NOMO-1 treated with dmso at 0.1 percent for 144 hours (cell line): ENCODE measurements at regions not wholly inside any gene's neighbourhood (a gene's known extent, or its start where the extent isn't known, plus 50 kb on each side); places are given as distances from the start of the nearest gene placed in this dataset.
"Not testable (repeated sequence)": the region's sequence is repeated elsewhere in the genome, so short reads cannot be mapped to it uniquely, and the experiment has no call there.

Source experiments
- DNase-seq: peaks from one replicate; lab custom pipeline; 2025; ENCODE audit not compliant: unreplicated experiment; lab: John Stamatoyannopoulos, UW

DNA sequence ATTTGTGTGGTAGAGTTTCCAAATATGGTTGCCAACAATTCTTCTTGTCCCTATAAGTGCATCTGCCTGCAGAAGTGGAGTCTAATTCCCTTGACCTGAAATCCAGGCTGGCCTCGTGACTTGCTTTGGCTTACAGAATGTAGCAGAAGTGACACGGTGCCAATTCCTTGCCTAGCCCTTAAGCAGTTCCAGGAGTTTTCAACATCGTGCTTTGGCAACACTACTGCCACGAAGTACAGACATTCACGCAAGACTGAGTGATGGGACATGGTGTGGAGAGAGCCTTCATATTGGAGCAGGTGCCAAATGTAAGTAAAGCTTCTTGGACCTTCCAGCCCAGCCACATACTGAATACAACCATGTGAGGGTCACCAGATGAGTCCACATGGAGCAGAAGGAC, 92.9 kb upstream of the NEK6 start:
- DNase-seq, result no peak

DNA sequence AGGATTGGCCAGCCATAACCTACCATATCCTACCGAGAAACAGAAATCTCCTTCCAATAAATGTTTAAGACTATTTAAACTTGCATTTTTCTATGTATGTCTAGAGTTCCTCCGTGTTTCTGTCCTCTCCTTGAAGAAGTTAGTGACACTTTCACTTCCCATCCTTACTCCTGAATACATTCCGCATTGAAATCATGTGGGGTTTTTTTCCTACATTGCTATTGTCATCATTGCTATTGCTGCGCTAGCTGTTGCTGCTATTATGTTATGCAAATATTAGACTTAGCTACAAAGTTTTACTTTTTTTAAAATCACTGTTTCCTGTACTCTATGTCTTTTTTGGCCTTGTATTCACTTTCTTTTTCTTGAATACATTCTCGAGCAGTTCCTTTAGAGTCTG, 83.3 kb upstream of the NEK6 start:
- DNase-seq, result no peak

DNA sequence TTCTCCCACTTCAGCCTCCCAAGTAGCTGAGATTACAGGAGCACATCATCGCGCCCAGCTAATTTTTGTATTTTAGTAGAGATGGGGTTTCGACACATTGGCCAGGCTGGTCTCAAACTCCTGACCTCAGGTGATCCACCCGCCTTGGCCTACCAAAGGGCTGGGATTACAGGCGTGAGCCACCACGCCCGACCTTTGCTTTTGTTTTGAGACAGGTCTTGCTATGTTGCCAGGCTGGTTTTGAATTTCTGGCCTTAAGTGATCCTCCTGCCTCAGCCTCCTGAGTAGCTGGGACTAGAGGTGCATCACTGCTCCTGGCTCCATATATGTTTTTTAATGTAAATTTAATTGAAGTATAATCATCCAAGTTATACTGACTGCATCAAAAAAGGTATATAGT, 80.2 kb upstream of the NEK6 start:
- not testable (repeated sequence) for DNase-seq

- no peak for DNase-seq
These were observed 78.3 kb upstream of the NEK6 start for GRCh38 chr9:124179196-124180071.

- DNase-seq, result no peak
These were observed 77.2 kb upstream of the NEK6 start for GRCh38 chr9:124180557-124180956.

DNA sequence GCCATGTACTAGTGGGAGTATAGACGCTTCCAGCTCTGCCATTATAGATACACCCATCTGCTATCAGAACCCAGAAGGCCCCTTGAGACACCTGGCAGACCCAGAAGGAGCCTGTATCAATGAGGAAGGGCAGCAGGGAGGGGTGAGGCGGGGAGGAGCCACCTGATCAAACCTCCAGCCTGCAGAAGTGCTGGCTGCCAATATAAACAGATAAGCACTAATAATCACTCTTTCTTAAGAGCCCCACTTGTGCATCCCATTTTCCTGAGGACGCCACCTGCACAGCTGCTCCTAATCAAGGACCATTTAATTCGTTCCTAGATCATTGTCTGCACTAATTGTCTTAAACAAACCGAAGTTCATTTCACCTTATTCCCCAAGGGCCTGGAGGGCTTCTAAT, 75.0 kb upstream of the NEK6 start:
- no peak for DNase-seq

DNA sequence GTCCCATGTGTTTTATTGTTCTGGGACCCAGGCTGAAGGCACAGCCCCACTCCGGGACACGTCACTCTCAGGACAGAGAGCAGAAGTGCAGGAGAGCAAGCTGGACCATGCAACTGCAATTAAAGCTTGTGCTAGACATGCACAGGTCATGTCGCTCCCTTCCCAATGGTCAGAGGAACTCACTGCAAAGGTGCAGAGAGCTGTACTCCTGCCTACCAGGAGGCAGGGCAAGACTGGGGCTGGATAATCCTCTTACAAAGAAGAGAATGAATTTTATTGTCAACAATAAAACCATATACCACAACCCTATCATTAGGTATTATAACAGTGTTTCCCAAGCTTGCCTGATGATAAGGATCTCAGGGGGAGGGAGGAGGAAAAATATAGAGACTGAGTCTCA, 74.0 kb upstream of the NEK6 start:
- DNase-seq, result no peak

DNA sequence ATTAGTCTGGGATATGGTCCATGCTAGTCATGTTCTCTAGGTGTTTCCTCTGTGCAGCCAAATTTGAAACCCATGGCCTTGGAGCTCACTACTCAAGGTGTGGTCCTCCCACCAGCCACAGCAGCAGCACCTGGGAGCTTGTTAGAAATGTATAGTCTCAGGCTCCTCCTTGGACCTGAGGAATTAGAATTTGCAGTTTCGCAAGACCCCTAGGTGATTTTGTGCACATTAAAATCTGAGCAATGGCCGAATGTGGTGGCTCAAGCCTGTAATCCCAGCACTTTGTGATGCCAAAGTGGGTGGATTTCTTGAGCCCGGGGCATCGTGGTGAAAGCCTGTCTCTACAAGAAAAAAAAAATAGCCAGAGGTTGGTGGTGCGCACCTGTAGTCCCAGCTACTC, 72.3 kb upstream of the NEK6 start:
- no peak for DNase-seq

GRCh38 chr9:124187311-124187710, 70.4 kb upstream of the NEK6 start:
- no peak for DNase-seq

GRCh38 chr9:124188331-124189110, 69.2 kb upstream of the NEK6 start:
- DNase-seq, result no peak

DNA sequence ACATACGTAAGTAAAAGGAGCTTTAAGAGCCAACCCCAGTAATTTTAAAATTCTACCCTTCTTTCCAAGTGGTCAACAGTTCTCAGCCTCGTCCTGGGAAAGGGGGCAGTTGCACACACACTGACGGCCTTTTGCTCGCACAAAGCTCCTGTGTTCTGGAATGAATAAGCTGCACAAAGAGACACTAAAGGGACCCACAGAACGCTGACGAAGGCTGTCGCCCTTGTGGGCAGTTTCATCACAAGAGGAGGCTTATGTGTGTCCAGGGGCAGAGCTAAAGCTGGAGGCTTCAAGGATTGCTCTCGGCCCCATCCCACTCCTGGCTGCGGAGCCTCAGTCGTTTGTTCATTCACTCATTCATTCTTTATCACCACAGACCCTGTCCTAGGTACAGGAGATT, 67.0 kb upstream of the NEK6 start:
- no peak for DNase-seq

- no peak for DNase-seq
These were observed 65.9 kb upstream of the NEK6 start for GRCh38 chr9:124191691-124192395.

- DNase-seq, result no peak
These were observed 61.0 kb upstream of the NEK6 start for GRCh38 chr9:124196814-124197176.

DNA sequence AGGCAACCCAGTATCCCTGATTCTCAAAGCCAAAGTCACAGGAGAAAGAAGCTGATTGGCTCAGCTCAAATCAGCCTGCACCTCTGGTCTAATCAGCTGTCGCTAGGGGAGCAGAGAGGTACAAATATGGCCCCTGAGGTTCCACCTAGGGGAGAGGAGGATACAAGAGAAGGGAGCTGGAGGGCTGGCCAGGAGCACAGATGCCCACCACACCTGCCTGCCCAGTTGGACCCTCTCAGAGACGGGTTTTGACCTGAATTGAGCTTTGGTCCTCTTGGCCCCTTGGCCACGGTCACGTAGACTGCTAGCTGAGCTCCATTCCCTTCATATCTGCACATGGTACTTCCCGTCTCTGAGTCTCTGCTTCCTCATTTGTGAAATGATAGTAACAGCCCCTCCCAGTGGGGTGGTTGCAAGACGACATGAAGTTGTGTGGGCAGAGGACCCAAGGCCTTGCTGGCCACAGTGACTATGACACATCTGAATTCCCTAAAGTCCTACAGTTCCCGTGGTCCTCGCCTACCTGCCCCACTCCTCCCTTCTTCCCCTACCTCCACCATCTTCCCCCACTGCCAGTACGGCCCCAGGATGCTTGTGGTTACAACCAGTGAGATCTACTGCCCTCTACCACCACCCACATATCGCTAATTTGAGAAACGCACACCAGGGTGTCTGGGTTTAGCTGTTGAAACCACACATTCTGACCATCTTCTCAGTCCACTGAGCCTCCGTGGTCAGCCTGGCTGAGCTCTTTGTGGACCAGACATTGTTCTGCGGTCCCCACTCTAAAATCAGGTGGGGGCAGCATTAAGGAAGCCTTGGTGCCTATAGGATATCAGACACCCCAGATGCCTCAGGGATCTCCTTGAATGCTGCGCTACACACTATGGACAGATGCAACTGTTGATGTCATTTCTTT, 60.3 kb upstream of the NEK6 start:
- DNase-seq, result peak; percentile 96

- DNase-seq, result no peak
These were observed 59.4 kb upstream of the NEK6 start for GRCh38 chr9:124198331-124198730.

GRCh38 chr9:124198948-124199347, 58.8 kb upstream of the NEK6 start:
- DNase-seq, result no peak

- no peak for DNase-seq
These were observed 58.3 kb upstream of the NEK6 start for GRCh38 chr9:124199474-124199873.

GRCh38 chr9:124202447-124202971, 55.2 kb upstream of the NEK6 start:
- DNase-seq, result peak; percentile 100

- no peak for DNase-seq
These were observed 51.9 kb upstream of the NEK6 start for GRCh38 chr9:124205686-124206352.

DNA sequence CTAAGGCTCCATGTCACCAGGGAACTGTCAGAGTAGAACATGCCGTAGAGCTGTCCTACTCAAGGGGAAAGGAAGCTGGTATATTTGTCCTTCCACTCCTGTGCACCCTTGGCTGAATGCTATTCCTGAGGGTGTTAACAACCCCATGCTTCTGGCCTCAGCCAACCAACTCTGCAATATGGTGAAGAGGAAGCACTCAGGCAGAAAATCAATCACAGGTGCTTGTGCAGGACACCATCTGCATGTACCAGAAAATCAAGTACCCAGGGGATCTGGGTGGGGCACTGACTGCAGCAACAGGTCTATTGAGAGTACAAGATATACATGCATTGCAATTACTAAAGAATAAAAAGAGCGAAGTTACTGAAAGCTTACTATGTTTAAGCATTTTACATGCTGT, 51.4 kb upstream of the NEK6 start:
- DNase-seq, result no peak
